ENCODE measurements at regions not wholly inside any gene's neighbourhood (a gene's known extent, or its start where the extent isn't known, plus 50 kb on each side); places are given as distances from the start of the nearest gene placed in this dataset.

DNA sequence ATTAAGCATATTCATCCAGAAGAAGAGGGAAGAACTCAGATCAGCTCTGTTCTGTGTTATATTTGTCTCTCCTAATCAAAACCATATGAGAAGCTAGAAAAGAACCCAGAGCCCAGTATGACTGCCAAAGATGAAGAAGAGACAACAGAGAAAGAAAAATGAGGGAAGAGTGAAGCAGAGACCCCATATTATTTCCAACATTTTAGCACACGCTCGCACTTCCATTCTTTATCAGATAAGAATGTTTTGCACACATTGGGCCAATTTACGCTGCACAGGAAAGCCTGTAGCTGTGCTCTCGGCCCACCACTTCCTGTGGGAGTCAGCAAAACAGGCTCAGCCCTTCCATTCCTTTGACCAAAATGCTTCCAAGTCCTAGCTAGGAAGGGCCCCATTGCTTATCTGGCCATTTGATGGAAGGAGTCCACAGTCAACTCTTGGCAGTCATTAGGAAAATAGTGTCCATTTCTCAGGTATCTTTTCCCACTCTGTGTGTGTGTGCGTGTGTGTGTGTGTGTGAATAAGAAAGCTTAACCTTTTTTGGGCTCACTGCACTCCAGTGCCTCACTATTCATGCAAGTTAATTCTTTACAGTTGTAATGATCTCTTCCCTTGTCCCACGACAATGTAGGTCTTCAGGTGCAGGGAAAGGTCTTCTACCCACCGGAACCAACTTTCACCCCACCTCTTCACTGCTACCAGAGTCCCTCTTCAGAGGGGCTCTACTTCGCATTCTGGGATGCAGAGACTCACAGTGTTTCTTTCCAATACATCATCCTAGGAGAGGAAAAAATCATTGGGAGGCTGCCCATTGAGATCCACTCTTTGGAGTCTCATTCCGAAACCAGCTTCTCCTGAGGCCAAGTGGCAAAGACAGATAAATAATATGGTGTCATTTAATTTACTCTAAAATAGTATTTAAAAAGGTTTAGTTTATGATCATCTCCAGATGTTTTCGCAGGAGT lies 237.5 kb downstream of the COG6 start:
- no peak for DNase-seq (ENCODE audit: low spot score in 2 of 2)
- Histone ChIP-seq H3K36me3 (no peaks in the 10 kb centered on the region), H3K9me3 (peaks cover 0 to under 1% of the 10 kb centered on the region in 2 donors), H3K4me3 (no peak overlapping the region), H3K27ac (peak overlapping the region; percentile 40 to 76), H3K4me1 (no peaks in the 10 kb centered on the region), H3K27me3 (no peaks in the 10 kb centered on the region)
- intact Hi-C loops (cut with DNase I; ENCODE audit: low total_unique reads), result no loop called here
- TF ChIP-seq POLR2A (IDR thresholded peaks at IDR 0.05), result no peak
- no peak for TF ChIP-seq POLR2AphosphoS5 (IDR thresholded peaks at IDR 0.05)
- TF ChIP-seq, protein P1, sequence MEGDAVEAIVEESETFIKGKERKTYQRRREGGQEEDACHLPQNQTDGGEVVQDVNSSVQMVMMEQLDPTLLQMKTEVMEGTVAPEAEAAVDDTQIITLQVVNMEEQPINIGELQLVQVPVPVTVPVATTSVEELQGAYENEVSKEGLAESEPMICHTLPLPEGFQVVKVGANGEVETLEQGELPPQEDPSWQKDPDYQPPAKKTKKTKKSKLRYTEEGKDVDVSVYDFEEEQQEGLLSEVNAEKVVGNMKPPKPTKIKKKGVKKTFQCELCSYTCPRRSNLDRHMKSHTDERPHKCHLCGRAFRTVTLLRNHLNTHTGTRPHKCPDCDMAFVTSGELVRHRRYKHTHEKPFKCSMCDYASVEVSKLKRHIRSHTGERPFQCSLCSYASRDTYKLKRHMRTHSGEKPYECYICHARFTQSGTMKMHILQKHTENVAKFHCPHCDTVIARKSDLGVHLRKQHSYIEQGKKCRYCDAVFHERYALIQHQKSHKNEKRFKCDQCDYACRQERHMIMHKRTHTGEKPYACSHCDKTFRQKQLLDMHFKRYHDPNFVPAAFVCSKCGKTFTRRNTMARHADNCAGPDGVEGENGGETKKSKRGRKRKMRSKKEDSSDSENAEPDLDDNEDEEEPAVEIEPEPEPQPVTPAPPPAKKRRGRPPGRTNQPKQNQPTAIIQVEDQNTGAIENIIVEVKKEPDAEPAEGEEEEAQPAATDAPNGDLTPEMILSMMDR (IDR thresholded peaks at IDR 0.05), result no peak

DNA sequence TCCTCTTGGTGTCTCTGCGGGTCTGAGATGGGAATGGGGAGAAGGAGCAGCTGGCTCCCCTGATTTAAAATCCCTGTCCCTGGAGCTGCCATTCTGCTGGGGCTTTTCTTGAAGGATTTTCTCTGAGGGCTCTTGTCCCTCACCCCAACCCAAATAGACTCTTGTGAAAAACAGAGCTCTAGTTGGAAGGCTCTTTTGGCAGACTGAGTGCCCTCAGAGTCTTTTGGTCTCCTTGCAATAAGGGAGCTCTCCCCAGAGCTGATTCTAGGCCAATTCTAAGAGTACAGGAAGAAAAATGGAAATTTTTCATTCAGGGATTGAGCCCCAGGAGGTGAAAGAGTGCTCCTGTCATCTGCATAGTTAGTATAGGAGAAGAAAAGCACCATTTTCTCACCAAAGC lies 238.3 kb downstream of the COG6 start:
- H3K36me3 ChIP-seq, result no peaks in the 10 kb centered on the region
- TF ChIP-seq POLR2A (IDR thresholded peaks at IDR 0.05), result no peak
- TF ChIP-seq, protein P1 (IDR thresholded peaks at IDR 0.05), result no peak
- no peak for TF ChIP-seq POLR2AphosphoS5 (IDR thresholded peaks at IDR 0.05)
- intact Hi-C loops (cut with DNase I; ENCODE audit: low total_unique reads), result no loop called here
- H3K4me1 ChIP-seq, result no peaks in the 10 kb centered on the region
- no peak overlapping the region for H3K4me3 ChIP-seq
- peak overlapping the region in 1 of 2 donors; percentile 76 for H3K27ac ChIP-seq
- H3K9me3 ChIP-seq, result peaks cover 0 to 3% of the 10 kb centered on the region in 2 donors
- no peak for DNase-seq (ENCODE audit: low spot score in 2 of 2)
- H3K27me3 ChIP-seq, result no peaks in the 10 kb centered on the region

DNA sequence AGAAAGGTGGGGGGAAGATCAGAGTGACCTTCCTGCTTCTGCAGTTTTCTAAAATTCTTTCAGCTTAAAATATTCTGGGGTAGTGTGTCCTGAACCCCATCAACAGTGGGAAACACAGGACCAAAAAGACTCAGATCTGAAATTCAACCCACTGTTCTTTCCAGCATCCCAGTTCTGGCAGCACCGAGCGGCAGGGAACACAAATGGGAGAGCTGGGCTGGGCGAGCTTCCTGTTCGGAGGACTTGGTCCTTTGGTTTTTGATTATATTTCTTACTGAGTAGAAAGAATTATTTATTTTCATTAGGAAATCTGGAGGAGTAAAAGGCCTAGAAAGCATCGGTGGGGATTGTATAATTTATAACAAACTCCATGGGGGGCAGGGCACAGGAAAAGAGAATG lies 239.1 kb downstream of the COG6 start:
- H3K4me1 ChIP-seq, result no peaks in the 10 kb centered on the region
- H3K27ac ChIP-seq, result no peak overlapping the region
- TF ChIP-seq POLR2A (IDR thresholded peaks at IDR 0.05) (no peak), POLR2AphosphoS5 (IDR thresholded peaks at IDR 0.05) (no peak)
- TF ChIP-seq, protein P1 (IDR thresholded peaks at IDR 0.05), result no peak
- peaks cover 0 to 3% of the 10 kb centered on the region in 2 donors for H3K9me3 ChIP-seq
- no peaks in the 10 kb centered on the region for H3K36me3 ChIP-seq
- DNase-seq (ENCODE audit: low spot score in 2 of 2), result no peak
- H3K4me3 ChIP-seq, result no peak overlapping the region
- intact Hi-C loops (cut with DNase I; ENCODE audit: low total_unique reads), result no loop called here
- H3K27me3 ChIP-seq, result no peaks in the 10 kb centered on the region

DNA sequence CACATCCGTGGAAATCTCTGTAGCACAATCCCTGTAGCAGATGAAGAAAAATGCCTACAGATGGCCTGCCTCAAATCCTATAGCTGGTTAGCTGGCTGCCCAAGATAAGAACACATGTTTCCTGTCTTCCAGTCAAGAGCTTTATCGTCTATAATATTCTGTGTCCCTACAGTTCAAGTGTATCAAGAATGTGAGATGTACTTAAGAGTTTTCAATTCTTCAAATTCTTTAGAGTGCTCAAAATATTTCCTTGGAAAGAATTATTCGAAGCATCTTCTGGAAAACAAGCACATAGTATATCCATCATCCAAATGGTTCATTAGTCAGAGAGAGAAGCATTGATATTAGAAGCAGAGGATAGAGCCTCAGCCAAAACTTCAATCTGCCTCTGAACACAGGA lies 239.8 kb downstream of the COG6 start:
- no peak overlapping the region for H3K4me3 ChIP-seq
- no peaks in the 10 kb centered on the region for H3K27me3 ChIP-seq
- TF ChIP-seq POLR2A (IDR thresholded peaks at IDR 0.05), result no peak
- no peak for TF ChIP-seq POLR2AphosphoS5 (IDR thresholded peaks at IDR 0.05)
- TF ChIP-seq, protein P1 (IDR thresholded peaks at IDR 0.05), result no peak
- no peaks in the 10 kb centered on the region for H3K36me3 ChIP-seq
- intact Hi-C loops (cut with DNase I; ENCODE audit: low total_unique reads), result no loop called here
- peaks cover 0 to 3% of the 10 kb centered on the region in 2 donors for H3K9me3 ChIP-seq
- no peak for DNase-seq (ENCODE audit: low spot score in 2 of 2)
- H3K27ac ChIP-seq, result no peak overlapping the region
- no peaks in the 10 kb centered on the region for H3K4me1 ChIP-seq

DNA sequence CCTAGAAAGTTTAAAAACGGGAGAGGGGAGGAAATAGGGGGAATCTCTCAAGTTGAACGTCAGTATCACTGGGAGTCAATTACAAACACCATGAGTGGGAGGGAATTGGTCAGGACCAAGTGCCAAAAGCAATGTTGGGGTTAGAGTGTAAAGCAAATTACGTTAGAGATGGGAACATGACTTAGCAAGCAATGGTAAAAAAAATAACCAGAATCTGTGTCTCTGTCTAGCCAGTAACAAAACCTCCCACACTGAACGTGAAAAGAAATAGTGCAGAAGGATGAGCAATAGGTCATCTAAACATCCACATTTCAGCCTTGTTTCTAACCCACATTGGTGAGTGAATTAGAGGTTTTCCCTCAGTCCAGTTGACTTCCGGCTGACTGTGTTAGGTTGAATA lies 242.2 kb downstream of the COG6 start:
- peaks cover 0 to 3% of the 10 kb centered on the region in 2 donors for H3K9me3 ChIP-seq
- H3K36me3 ChIP-seq, result no peaks in the 10 kb centered on the region
- H3K4me1 ChIP-seq, result no peaks in the 10 kb centered on the region
- no peak for DNase-seq (ENCODE audit: low spot score in 2 of 2)
- H3K27ac ChIP-seq, result no peak overlapping the region
- TF ChIP-seq POLR2AphosphoS5 (IDR thresholded peaks at IDR 0.05) (no peak), POLR2A (IDR thresholded peaks at IDR 0.05) (no peak)
- TF ChIP-seq, protein P1 (IDR thresholded peaks at IDR 0.05), result no peak
- intact Hi-C loops (cut with DNase I; ENCODE audit: low total_unique reads), result no loop called here
- no peak overlapping the region for H3K4me3 ChIP-seq
- no peaks in the 10 kb centered on the region for H3K27me3 ChIP-seq

Measured in breast epithelium (tissue), 4 donors.